H9 (cell line): ENCODE measurements at regions not wholly inside any gene's neighbourhood (a gene's known extent, or its start where the extent isn't known, plus 50 kb on each side); places are given as distances from the start of the nearest gene placed in this dataset.

Experiments used
- DNase-seq: peaks from one replicate; pipeline ENCODE4 v3.0.0-alpha.2; 2017
- H2AFZ ChIP-seq: one replicate; pipeline ENCODE4 v1.6.1; 2013; ENCODE audit warnings: mild to moderate bottlenecking, low read length, control low read depth, moderate library complexity
- H2AK5ac ChIP-seq: 2 replicates; pipeline ENCODE4 v1.6.1; 2013; ENCODE audit warnings: low read length, control low read depth, mixed read lengths; ENCODE audit not compliant: insufficient read length
- H2BK120ac ChIP-seq: one replicate; pipeline ENCODE4 v1.6.1; 2013; ENCODE audit warnings: low read depth, mild to moderate bottlenecking, low read length, control low read depth, inconsistent platforms; ENCODE audit not compliant: poor library complexity, severe bottlenecking
- H2BK12ac ChIP-seq: 2 replicates; pipeline ENCODE4 v1.6.1; 2013; ENCODE audit warnings: low read length, control low read depth, mixed read lengths, low read depth; ENCODE audit not compliant: insufficient read length
- H2BK15ac ChIP-seq: 2 replicates; pipeline ENCODE4 v1.6.1; 2013; ENCODE audit warnings: low read depth, low read length, control low read depth
- H2BK20ac ChIP-seq: one replicate; pipeline ENCODE4 v1.6.1; 2013; ENCODE audit warnings: low read depth, mild to moderate bottlenecking, low read length, control low read depth, inconsistent platforms; ENCODE audit not compliant: poor library complexity, severe bottlenecking
- H2BK5ac ChIP-seq: 2 replicates; pipeline ENCODE4 v1.6.1; 2013; ENCODE audit warnings: low read length, control low read depth, mixed read lengths; ENCODE audit not compliant: insufficient read length
- H3K14ac ChIP-seq: 2 replicates; pipeline ENCODE4 v1.6.1; 2013; ENCODE audit warnings: low read length, control low read depth; ENCODE audit not compliant: insufficient read depth
- H3K18ac ChIP-seq: 2 replicates; pipeline ENCODE4 v1.6.1; 2013; ENCODE audit warnings: low read depth, mild to moderate bottlenecking, mixed read lengths, low read length, control low read depth; ENCODE audit not compliant: insufficient read length
- H3K23ac ChIP-seq: 2 replicates; pipeline ENCODE4 v1.6.1; 2013; ENCODE audit warnings: low read length, control low read depth, mixed read lengths, low read depth; ENCODE audit not compliant: insufficient read length
- H3K23me2 ChIP-seq: 2 replicates; pipeline ENCODE4 v1.6.1; 2013; ENCODE audit warnings: low read depth, mild to moderate bottlenecking, mixed read lengths, low read length, control low read depth; ENCODE audit not compliant: insufficient read length, poor library complexity, severe bottlenecking
- H3K27ac ChIP-seq: 2 replicates; pipeline ENCODE4 v1.5.1; 2013; ENCODE audit warnings: low read length, control low read depth, mixed read lengths, low read depth; ENCODE audit not compliant: insufficient read length
- H3K27me3 ChIP-seq: 2 replicates; pipeline ENCODE4 v1.6.1; 2013; ENCODE audit warnings: low read length, control low read depth, inconsistent platforms; ENCODE audit not compliant: insufficient read depth
- H3K4ac ChIP-seq: 2 replicates; pipeline ENCODE4 v1.6.1; 2013; ENCODE audit warnings: low read depth, mild to moderate bottlenecking, control low read depth, inconsistent platforms, low read length, moderate library complexity
- H3K4me1 ChIP-seq: 2 replicates; pipeline ENCODE4 v1.6.1; 2013; ENCODE audit warnings: low read length, control low read depth, inconsistent platforms; ENCODE audit not compliant: insufficient read depth
- H3K4me2 ChIP-seq: 2 replicates; pipeline ENCODE4 v1.6.1; 2013; ENCODE audit warnings: low read length, control low read depth, mixed read lengths; ENCODE audit not compliant: insufficient read length, insufficient read depth
- H3K56ac ChIP-seq: 2 replicates; pipeline ENCODE4 v1.6.1; 2013; ENCODE audit warnings: low read depth, mild to moderate bottlenecking, mixed read lengths, low read length, control low read depth; ENCODE audit not compliant: insufficient read length
- H3K79me1 ChIP-seq: 2 replicates; pipeline ENCODE4 v1.6.1; 2013; ENCODE audit warnings: low read depth, mild to moderate bottlenecking, moderate library complexity, low read length, control low read depth, inconsistent platforms; ENCODE audit not compliant: insufficient read depth, poor library complexity, severe bottlenecking
- H3K79me2 ChIP-seq: 2 replicates; pipeline ENCODE4 v1.6.1; 2013; ENCODE audit warnings: low read length, control low read depth, inconsistent platforms; ENCODE audit not compliant: insufficient read depth
- H3K9ac ChIP-seq: 2 replicates; pipeline ENCODE4 v1.6.1; 2013; ENCODE audit warnings: low read length, control low read depth, mixed read lengths; ENCODE audit not compliant: insufficient read length; ENCODE audit errors: extremely low read depth
- H3K9me3 ChIP-seq: one replicate; pipeline ENCODE4 v1.6.1; 2013; ENCODE audit warnings: low read depth, low read length, inconsistent platforms; ENCODE audit not compliant: control insufficient read depth
- H3T11ph ChIP-seq: one replicate; pipeline ENCODE4 v1.6.1; 2013; ENCODE audit warnings: mild to moderate bottlenecking, low read length, control low read depth, inconsistent platforms
- H4K20me1 ChIP-seq: one replicate; pipeline ENCODE4 v1.6.1; 2013; ENCODE audit not compliant: control insufficient read depth, insufficient read length, insufficient read depth
- H4K5ac ChIP-seq: 2 replicates; pipeline ENCODE4 v1.6.1; 2013; ENCODE audit warnings: low read depth, mild to moderate bottlenecking, mixed read lengths, low read length, control low read depth; ENCODE audit not compliant: insufficient read length
- H4K8ac ChIP-seq: replicated peaks from 2 replicates; pipeline ENCODE4 v1.6.1; 2013; ENCODE audit warnings: low read length, control low read depth, mixed read lengths, low read depth; ENCODE audit not compliant: insufficient read length
- H4K91ac ChIP-seq: 2 replicates; pipeline ENCODE4 v1.6.1; 2013; ENCODE audit warnings: low read depth, mild to moderate bottlenecking, moderate library complexity, mixed read lengths, low read length, control low read depth; ENCODE audit not compliant: insufficient read length
- H3K27ac Mint-ChIP-seq, 3 experiments: 2 replicates in 2 of 3; 3 replicates in 1 of 3; pipeline ENCODE4 v1.8.0; 2020 to 2021; ENCODE audit warnings: mixed read lengths in 3 of 3, mild to moderate bottlenecking in 1 of 3, moderate library complexity in 1 of 3
- H3K27me3 Mint-ChIP-seq: 2 replicates; pipeline ENCODE4 v1.8.0; 2021; ENCODE audit warnings: low read depth, mild to moderate bottlenecking, moderate library complexity, mixed read lengths
- H3K36me3 Mint-ChIP-seq, 3 experiments: 2 replicates in 2 of 3; 3 replicates in 1 of 3; pipeline ENCODE4 v1.8.0; 2020 to 2021; ENCODE audit warnings: low read depth in 3 of 3, mixed read lengths in 3 of 3; ENCODE audit not compliant: insufficient read depth in 1 of 3
- H3K4me1 Mint-ChIP-seq, 2 experiments: 2 replicates each; pipeline ENCODE4 v1.8.0; 2020; ENCODE audit warnings: mixed read lengths in 2 of 2
- H3K4me3 Mint-ChIP-seq, 2 experiments: 2 replicates in 1 of 2; 3 replicates in 1 of 2; pipeline ENCODE4 v1.8.0; 2020 to 2021; ENCODE audit warnings: mild to moderate bottlenecking in 2 of 2, mixed read lengths in 2 of 2, moderate library complexity in 1 of 2
- H3K9me3 Mint-ChIP-seq, 2 experiments: 2 replicates in 1 of 2; 3 replicates in 1 of 2; pipeline ENCODE4 v1.8.0; 2020; ENCODE audit warnings: mild to moderate bottlenecking in 2 of 2, mixed read lengths in 2 of 2, moderate library complexity in 1 of 2
- CTCF ChIP-seq: fragments of 200-600 bp; sonication (generic); conservative IDR thresholded peaks from 3 replicates; pipeline ENCODE4 v1.8.0; 2021; ENCODE audit warnings: antibody characterized with exemption, mild to moderate bottlenecking
- whole genome bisulfite sequencing: extraction: QIAGEN DNeasy Blood & Tissue Kit; methylation state at CpG from one replicate; pipeline ENCODE4 v1.1.7; 2013; ENCODE audit warnings: missing lambda C conversion rate, low lambda C conversion rate, mixed read lengths; ENCODE audit not compliant: insufficient read length; ENCODE audit errors: extremely low coverage; 5-methylcytosine and 5-hydroxymethylcytosine counted together

DNA sequence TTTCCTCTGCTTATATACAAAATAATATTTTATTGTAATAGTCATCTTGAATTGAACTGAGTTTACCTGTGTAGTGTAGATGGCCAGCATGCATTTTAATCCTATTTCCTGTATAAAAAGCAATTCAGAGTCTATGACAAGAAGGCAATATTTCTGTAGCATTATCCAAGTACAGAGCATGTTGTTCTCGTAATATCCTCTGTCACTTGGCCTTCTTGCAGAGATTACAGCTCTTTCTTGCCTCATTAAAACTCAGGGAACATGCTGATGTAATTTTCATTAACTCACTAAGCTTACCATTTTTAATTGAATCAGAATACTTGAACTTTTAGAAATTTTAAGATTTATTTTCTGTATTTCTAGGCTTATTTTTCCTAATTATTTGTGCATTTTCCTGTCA is 203.3 kb upstream of the AGTR1 start:
- Histone ChIP-seq H3K79me2 (no peaks in the 10 kb centered on the region), H2BK12ac (no peak overlapping the region), H4K5ac (no peak overlapping the region), H3K9ac (no peak overlapping the region), H2AK5ac (no peak overlapping the region), H3K4me2 (no peak overlapping the region), H3K9me3 (no peaks in the 10 kb centered on the region), H3K23me2 (no peaks in the 10 kb centered on the region), H3K27ac (no peak overlapping the region), H4K20me1 (no peaks in the 10 kb centered on the region), H3K14ac (no peak overlapping the region), H2BK15ac (no peak overlapping the region), H3K4ac (no peak overlapping the region), H3K56ac (no peak overlapping the region), H3K27me3 (no peaks in the 10 kb centered on the region), H3K79me1 (no peaks in the 10 kb centered on the region), H2BK120ac (no peak overlapping the region), H2BK20ac (no peak overlapping the region), H4K91ac (no peak overlapping the region), H3K23ac (no peak overlapping the region), H2BK5ac (no peak overlapping the region), H2AFZ (no peak overlapping the region), H4K8ac (no peak overlapping the region), H3T11ph (no peak overlapping the region), H3K4me1 (no peaks in the 10 kb centered on the region), H3K18ac (no peak overlapping the region)
- no peaks in the 10 kb centered on the region for H3K36me3 Mint-ChIP-seq
- no peak overlapping the region for H3K27ac Mint-ChIP-seq
- H3K27me3 Mint-ChIP-seq = no peaks in the 10 kb centered on the region
- DNase-seq = no peak
- H3K4me3 Mint-ChIP-seq = no peak overlapping the region
- H3K9me3 Mint-ChIP-seq = no peaks in the 10 kb centered on the region
- no peaks in the 10 kb centered on the region for H3K4me1 Mint-ChIP-seq
- no peak for TF ChIP-seq CTCF
- no CpG with 5 or more reads among the region's 1 CpG for WGBS
